ENCODE measurements at regions not wholly inside any gene's neighbourhood (a gene's known extent, or its start where the extent isn't known, plus 50 kb on each side); places are given as distances from the start of the nearest gene placed in this dataset.
"Not testable (repeated sequence)": the region's sequence is repeated elsewhere in the genome, so short reads cannot be mapped to it uniquely, and the experiment has no call there.

DNA sequence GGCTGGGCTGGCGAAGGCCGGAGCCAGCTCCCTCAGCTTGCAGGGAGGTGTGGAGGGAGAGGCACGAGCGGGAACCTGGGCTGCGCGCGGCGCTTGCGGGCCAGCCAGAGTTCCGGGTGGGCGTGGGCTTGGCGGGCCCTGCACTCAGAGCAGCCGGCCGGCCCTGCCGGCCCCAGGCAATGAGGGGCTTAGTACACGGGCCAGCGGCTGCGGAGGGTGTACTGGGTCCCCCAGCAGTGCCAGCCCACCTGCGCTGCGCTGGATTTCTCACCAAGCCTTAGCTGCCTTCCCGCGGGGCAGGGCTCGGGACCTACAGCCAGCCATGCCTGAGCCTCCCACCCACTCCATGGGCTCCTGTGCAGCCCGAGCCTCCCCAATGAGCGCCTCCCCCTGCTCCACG, 1021.4 kb downstream of the PLA2G4A start:
- DNase-seq = not testable (repeated sequence)

DNA sequence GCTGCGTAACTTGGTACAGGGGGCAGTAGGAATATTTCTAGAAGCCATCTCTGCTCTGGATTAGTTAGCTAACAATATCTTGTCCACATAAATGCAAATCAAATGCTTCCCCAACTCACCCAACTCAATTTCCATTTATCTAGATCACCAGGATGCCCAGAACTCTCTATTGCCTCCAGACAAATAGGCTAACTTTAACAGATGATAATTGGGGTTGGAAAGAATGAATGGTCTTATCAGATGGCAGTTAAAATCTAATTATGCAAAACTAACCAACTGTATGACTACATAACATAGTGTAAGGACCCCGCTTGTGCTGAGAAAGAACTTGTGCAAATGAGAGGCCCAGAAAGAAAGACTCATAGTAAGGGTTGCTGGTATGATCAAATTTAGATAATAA, 1024.8 kb downstream of the PLA2G4A start:
- no peak for DNase-seq

DNA sequence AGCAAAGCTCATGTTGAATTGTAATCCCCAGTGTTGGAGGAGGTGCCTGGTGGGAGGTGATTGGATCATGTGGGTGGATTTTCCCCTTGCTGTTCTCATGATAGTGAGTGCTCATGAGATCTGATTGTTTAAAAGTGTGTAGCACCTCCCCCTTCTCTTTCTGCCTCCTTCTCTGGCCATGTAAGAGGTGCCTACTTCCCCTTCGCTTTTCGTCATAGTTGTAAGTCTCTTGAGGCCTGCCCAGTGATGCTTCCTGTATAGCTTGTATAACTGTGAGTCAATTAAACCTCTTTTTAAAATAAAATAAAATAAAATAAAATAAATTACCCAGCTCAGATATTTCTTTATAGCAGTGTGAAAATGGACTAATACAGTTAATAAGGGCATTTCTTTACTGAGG, 1025.7 kb downstream of the PLA2G4A start:
- DNase-seq = no peak

DNA sequence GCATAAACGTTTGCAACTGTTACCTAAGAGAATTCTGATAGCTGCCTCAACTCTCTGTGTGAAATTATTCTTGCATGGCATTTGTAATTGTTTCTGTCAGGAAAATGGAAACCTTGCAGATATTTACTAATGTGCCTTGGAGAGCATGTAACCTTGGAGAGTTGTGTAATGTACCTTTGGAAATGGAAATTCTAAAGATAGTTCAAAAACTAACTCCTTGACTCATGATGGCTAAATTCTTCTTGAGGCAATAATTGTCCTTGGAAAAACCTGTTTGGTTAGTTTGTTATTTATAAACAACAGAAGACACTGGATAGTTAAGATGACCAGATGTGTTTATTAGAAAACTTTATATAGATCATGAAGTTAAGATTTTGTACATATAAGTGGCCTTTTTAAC, 1033.8 kb downstream of the PLA2G4A start:
- DNase-seq = no peak

DNA sequence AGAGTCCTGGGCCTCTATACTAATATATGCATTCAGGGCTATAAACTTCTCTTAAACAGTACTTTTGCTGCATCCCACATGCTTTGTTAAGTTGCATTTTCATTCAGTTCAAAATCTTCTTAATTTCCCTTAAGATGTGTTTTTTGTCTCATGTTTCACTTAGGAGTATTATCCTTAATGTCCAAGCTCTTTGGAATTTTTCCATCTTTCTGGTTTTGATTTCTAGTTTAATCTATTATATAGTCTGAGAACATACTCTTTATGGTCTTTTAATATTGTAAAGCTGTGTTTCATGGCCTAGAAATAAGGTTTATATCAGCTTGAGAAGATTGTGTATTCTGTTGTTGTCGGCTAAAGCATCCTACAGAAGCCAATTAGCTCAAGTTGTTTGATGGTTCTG, 1041.8 kb downstream of the PLA2G4A start:
- no peak for DNase-seq

DNA sequence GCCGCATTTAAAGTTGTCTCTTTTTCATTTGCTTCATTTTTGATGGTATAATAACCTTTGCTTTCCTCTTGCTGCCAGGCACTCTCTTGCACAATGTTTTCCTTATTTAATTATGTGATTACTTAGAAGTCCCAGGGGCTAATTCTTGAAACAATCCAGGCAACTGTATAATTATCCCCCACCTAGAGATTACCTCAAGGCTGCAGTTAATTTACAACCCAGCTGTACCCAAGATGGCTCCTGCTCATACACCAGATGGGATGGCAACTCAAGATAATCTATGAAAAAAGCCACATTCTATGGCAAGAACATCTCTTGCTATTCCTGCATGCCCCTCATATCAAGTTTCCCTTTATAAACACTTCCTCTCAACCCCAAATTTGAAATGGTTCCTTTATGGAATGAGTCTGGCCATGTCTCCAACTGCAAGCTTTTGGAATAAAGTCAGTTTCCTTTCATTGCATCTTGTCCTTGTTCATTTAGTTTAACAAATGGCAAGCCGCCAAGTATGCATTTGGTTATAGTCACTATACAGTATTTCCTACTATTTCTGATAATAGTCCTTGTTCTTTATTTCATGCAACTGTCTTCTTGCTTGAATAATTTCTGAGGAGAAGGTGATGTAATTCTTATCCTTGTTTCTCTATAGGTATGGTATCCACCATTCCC, 1042.6 kb downstream of the PLA2G4A start:
- DNase-seq = no peak

DNA sequence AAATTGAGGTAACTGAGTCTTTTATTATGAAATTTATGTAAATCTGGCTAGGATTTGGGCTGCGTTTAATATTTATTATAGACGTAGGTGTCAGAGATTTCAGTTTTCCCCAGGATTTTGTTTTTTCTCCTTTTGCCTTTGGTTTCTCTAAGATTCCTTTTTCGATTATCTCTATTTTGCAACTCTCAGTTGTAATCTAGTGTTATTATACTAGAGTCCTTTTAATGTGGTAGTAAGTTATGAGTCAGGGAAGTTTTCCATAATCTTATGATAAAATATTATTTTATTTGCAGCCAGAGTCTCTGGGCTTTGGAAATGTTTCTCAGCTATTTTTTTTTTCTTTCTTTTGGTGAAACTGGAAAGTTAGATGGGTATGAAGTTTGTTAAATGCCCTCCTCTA, 1043.8 kb downstream of the PLA2G4A start:
- DNase-seq = no peak

DNA sequence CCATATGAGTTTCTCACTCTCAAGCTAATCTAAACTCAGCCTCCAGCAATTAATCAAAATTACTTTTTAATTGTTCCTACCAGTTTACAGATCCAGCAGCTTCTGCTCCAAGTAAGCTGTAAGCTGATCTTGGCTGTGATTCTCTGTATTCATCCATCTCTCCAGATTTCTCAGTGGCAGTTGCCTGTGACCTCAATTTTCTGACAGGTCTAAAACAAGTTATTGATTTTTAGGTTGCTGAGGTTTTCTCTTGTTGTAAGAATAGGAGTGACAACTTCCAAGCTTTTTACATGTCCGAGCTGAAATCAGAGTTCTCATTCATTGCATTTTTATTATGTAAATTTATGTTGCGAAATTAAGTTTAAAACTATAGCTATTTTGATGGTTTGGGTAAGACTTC, 1044.4 kb downstream of the PLA2G4A start:
- no peak for DNase-seq

DNA sequence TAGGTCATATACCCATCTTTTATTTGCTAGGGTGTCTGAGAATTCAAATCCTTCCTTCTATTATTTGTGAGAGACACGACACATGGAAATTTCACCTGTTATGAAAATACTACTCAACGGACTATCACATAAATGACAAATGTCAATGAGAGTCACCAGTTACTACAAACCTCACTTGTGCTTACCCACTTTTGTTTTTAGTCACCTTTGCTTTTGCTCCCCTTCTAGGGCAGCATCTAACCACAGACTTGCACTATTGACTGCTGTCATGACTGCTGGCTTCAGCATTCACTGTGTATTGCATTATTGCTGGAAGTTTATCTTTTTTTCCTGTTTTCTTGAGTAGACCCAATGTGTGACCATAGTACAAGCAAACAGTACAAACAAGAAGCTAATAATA, 1048.0 kb downstream of the PLA2G4A start:
- no peak for DNase-seq

DNA sequence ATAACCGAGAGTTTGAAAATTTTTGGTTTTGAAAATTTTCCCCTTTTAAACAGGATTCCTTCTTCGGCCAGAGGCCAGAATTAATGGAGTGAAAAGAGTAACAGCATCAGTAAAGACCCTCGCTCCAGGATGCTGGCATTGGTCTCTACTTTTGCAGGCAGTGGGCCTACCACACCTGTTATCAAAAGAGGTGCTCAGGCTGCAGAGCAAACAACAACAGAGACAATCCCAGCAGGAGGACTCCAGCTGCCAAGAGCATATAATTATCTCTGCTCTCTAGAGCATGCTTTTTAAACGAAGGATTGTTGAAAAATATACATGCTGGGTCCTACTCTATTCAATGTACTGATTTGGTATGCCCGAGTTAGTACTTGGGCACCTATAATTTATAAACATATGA, 1048.5 kb downstream of the PLA2G4A start:
- no peak for DNase-seq

DNA sequence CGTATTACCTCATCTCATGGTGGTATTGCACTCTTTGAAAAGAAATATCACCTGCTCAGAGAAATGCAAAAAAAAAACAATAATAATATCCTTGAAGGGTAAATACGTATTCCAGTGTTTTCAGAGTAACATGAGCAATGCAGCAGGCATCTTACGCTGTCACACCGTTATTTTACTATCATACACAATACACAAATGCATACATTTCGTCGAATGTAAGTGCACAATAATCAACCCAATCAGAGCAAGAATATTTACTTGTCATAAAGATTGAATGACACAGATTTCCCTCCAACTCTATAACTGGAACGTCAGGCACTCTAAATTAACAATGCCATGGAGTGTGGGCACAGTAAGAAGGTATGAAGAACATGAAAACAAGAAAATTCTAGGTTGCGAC, 1050.1 kb downstream of the PLA2G4A start:
- no peak for DNase-seq

DNA sequence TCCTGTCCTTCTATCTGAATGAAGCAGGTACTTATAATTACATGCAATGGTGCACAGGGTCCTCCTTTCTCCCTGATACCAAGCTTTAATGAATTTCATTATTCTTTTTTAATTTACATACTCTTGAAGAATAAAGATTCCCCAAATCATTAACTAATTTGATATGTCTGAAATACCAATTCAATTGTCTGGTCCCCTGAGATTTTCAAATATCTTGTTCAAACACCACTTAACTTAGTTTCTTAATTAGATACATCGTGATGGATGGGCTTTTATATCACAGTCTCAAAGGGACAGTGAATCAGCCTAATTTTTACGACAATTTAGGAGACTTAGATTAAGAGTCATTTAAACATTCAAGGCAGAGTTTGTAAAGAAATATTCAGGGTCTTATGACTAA, 1054.6 kb downstream of the PLA2G4A start:
- DNase-seq = no peak

DNA sequence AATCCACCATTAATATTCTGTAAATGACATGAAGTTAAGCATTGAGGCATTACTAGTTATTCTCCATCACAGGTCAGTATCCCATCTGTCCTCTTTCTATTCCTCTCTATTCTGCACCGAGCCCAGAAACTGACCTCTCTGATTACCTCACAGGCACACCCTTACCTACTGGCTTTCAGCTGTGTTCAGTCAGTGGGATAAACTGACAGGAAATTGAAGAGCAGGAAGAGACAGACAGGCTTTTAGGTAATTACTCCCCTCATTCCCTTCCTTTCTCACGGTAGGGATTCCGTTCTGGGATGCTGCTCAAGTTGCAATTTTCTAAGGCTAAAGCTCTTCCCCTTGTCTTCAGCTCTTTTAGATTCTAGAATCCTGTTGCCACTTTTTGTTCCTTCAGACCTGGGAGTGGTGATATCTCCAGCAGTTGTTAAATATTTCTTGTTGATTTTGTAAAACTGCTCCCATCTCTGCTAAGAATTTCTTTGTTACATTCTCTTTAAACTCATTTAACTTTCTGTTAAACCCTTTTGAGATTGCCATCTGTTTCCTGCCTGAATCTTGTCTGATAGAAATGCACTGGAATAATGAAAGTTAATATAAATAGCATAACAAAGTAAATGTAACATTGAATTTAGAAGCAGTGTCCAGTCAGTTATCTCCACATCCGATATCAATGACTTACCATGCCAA, 1063.4 kb downstream of the PLA2G4A start:
- DNase-seq = no peak

DNA sequence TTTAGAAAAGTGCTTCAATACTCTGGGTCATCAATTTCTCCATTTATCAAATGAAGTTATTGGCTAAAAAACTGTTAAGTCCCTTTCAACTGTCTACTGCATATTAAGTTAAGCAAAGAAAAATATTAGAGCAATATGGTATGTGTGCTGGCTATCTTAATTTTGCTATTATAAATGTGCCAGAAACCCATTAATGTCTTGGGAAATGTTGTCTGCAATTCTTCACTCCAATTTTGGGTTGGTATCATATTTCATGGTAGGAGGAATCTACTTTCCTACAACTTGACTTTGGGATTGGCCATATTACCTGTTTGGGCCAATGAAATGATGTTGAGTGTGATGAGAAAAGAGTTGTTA, 1063.9 kb downstream of the PLA2G4A start:
- DNase-seq = no peak

DNA sequence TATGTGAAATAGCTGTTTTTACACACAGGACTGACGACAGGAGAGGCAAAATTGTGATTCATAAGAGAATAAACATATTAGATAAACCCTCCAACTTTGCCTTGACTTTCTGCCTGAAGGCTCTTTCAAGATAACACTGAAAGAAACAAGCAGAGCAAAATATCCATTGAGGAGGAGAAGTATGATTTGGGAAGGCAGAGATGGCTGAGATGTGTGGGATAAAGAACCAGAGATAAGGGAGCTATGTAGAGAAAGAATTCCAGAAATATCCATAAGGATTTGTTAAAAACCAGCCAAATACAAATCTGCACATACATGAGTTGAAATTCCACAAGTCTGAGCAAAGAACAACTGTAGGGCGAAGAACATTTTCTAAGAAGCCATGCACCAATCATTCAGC, 1064.7 kb downstream of the PLA2G4A start:
- DNase-seq = no peak

DNA sequence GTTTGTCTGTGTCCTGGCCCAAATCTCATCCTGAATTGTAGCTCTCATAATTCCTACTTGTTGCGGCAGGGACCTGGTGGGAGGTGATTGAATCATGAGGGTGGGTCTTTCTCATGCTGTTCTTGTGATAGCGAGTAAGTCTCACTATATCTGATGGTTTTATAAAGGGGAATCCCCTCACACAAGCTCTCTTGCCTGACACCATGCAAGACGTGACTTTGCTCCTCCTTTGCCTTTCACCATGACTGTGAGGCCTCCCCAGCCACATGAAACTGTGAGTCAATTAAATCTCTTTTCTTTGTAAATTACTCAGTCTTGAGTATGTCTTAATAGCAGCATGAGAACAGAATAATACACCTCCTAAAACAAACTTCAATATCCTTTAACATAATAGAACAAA, 1065.6 kb downstream of the PLA2G4A start:
- DNase-seq = no peak

DNA sequence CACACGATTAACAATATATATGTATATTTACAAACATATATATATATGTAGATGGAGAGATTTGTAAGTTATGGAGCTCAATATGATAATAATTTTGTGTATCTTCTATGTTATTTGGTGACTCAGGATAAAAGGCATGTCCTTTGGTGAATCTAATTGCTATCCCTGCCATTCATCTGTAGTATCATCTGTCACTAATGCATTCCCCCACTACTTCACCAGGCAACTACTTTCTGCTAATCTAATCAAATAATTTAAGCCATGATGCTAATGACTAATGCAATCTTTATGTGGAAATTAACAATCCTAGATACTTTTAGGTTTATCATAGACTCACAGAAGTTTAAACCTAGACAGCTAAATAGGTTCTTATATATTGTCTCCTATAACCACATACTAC, 1074.5 kb downstream of the PLA2G4A start:
- DNase-seq = no peak

DNA sequence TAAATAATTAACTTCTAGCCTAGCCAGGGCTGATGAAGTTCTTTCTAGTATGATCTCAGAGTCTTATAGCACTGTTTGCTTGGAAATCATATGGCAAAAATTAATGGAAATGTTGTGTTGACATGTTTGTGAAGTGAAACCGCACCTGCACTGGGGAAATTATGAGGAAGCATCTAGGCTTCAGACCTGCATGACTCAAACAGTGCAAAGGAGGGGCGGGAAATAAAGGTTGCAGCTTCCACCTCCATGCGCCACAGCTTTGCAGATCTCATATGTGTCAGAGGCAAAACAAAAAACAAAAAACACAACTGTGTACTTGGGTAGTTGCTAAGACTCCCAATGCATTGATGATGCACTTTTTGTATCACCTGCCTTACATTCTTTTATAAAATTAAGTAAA, 1080.6 kb downstream of the PLA2G4A start:
- DNase-seq = no peak

DNA sequence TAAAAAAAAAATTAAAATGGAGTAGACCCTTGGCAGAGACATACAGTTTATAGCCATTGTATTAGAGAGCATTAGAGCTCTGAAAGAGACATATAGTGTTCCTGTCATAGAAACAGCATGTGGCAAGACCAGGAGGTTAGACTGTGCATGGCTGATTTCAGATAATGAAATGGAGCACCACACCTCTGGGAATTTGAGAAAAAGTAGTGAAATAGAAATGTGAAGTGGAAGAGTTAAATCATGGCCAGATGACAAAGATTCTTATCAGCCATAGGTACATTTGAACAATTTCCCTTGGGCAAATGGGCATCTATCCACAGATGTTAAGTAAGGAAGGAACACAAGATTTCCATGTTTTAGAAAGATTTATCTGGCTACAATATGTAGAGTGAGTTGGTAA, 1083.1 kb downstream of the PLA2G4A start:
- DNase-seq = no peak

DNA sequence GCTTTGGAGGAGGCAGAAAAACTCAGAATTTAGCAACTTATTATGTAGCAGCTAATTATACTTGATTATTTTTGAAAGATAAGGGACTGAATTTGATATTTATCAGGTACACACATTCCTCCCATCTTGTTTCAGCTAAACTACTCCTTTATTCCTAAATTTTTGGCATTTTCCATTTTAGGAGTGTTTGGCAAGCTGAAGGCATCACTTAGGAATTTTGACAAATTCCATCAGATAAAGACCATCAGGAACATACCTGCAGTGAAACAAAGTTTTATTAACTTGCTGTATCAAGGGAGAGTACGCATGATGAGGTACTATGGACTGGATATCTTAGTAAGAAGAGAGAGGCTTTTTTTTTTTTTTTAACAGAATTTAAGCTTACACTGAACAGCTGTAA, 1092.2 kb downstream of the PLA2G4A start:
- no peak for DNase-seq

DNA sequence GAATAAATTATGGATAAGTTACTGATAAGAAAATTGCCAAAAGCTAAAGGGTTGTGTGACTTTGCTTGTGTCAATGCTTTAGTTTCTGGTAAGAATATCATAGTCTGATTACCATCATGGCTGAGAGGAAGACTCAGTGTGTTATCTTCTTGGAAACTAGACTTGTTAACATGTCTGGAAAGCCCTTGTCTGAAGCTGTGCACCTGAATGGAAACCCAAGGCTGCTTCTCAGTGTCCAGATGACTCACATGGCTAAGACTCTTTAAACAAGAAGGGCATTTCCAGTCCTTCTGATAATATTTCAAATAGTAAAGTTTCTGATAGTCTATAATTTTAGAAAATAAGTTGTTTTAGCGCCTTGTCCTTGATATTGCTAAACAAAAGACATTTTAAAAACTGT, 1092.7 kb downstream of the PLA2G4A start:
- no peak for DNase-seq

DNA sequence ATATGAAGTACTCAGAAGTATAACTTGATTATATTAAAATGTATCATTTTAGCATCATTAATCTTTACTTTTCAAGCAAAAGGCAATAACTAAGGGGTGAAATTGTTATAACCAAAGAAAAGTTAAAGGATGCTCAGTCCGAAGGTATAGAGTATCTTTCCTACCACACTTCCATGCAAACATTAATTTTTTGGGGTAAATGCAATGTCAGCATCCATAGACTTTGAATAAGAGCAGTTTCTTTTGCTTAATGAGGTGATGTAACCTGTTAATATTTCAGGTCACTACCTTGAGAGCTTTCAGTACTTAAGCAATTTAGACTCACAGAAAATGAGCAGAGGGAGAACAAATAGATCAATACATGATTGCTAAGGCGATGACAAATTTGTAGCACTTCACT, 1093.5 kb downstream of the PLA2G4A start:
- DNase-seq = no peak

DNA sequence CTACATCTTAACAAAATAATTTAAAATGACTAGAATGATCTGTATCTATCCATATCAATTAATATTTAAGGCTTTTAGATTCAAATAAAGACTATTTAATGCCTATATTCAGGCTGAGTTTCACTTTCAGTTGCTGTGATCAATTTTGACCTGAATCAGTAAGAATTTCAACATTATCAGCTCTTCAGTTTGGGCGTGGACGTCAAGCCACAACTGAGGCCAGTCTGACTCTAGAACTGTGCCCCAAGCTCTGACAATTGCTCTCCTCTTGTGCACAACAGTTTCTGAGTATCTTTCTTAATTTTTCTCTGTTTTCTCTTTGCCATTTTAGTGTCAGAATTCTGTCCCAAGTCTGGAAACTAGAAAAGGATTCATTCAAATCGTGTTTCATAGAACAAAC, 1095.5 kb downstream of the PLA2G4A start:
- no peak for DNase-seq

DNA sequence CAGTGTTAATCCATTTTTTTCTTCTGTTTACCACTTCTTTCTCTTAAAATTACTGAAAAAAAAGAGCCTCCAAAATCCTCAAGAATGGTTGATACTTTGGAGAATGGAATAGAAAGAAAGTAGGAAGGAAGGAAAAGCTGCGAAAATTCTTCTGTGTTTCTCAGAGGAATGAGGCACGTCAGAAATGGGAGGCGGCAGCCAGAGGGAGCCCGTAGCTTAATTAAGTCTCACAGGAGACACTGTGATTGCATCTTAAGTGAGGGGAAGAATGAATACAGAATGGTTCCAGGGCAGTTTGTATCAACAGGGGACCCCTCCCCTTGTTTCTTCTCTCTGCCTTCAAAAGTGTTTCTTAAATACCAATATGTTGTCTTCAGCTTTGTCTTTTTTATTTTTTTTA, 1099.5 kb downstream of the PLA2G4A start:
- DNase-seq = no peak

DNA sequence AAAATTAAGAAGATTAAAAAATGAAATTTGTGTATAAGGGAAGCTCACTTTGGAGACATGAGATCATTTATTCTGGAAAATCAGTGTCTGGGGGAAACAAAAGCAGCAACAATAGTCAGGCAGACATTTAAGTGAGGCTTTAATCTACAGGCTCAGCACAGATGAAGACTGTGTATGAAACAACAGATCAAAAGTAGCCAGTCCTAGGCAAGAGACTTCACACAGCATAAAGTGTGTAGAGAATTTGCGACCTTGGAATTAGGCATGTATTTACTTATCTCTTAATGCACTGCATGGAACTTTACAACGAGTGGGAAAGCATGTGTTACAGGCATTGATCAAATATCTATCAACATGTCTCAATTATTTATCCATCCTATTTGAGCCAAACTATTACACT, 1099.9 kb downstream of the PLA2G4A start:
- no peak for DNase-seq
